AG04450 (cell line): ENCODE measurements at regions not wholly inside any gene's neighbourhood (a gene's known extent, or its start where the extent isn't known, plus 50 kb on each side); places are given as distances from the start of the nearest gene placed in this dataset.

Experiments used
- CTCF ChIA-PET: fragments of 300-600, 350-600 bp; formaldehyde crosslinking; extraction: SDS; loops from one replicate; lab custom pipeline; 2022; ENCODE audit warnings: antibody characterized with exemption, inconsistent platforms; lab: Charles Lee
- POLR2A ChIA-PET: fragments of 350-600 bp; formaldehyde crosslinking; extraction: SDS; loops from one replicate; lab custom pipeline; 2021; ENCODE audit warnings: antibody characterized with exemption, inconsistent platforms; lab: Yijun Ruan, JAX
- DNase-seq: peaks from one replicate; pipeline ENCODE4 v3.0.0-alpha.2; 2011; ENCODE audit warnings: low read depth, low spot score
- H3K27ac ChIP-seq: one replicate; pipeline ENCODE4 v1.5.1; 2012; ENCODE audit warnings: low read depth, low read length, control low read depth
- H3K27me3 ChIP-seq: one replicate; pipeline ENCODE4 v1.6.0; 2012; ENCODE audit warnings: low read length; ENCODE audit not compliant: control insufficient read depth, insufficient read depth
- H3K4me3 ChIP-seq: 2 replicates; pipeline ENCODE4 v1.5.1; 2011; ENCODE audit warnings: mild to moderate bottlenecking, low read depth, low read length, control low read depth
- H3K9me3 ChIP-seq: 2 replicates; pipeline ENCODE4 v1.5.1; 2012; ENCODE audit warnings: low read length; ENCODE audit not compliant: control insufficient read depth, insufficient read depth
- TF ChIP-seq, protein P1 (sequence below): IDR thresholded peaks from 2 replicates; pipeline ENCODE4 v1.5.1; 2011; ENCODE audit warnings: low read depth, low read length, control low read depth, inconsistent platforms

DNA sequence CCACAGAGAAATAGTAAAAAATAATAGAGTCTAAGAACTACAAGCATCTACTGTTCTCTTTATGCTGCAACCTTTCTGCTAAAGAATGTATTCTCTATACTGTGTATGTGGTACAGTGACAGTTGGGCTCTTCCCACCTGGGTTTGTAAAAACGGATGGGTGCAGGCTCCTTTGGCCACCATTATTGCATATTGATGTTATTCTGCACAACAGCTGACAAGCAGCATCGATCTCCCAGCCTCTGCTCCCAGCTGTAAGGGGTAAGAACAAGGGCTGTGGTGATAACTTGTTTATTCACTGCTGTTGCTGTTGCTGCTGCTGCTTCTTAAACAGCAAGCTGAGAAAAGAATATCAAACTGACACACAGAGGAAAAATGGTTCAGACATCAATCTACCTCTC is 56.1 kb downstream of the KCNRG start:
- CTCF ChIA-PET: no interaction called here
- H3K27me3 ChIP-seq: no peaks in the 10 kb centered on the region

DNA sequence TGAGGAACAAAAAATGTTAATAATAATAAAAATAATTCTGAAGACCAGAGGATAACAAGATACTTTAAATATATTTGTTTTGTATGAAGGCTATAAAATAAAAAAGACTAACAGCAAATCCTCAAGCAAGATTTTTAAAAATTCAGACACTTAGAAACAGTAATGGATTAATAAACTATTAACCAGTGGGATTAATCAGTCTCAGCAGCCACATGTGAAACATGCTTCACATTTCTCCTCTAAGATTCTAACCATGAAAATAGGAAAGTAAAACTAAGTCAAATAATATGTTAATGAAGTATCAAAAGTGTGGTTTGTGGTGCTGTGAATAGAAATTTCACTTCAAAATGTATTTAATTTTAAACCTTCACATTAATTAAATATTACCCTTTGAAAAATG is 57.4 kb downstream of the KCNRG start:
- TF ChIP-seq, protein P1, sequence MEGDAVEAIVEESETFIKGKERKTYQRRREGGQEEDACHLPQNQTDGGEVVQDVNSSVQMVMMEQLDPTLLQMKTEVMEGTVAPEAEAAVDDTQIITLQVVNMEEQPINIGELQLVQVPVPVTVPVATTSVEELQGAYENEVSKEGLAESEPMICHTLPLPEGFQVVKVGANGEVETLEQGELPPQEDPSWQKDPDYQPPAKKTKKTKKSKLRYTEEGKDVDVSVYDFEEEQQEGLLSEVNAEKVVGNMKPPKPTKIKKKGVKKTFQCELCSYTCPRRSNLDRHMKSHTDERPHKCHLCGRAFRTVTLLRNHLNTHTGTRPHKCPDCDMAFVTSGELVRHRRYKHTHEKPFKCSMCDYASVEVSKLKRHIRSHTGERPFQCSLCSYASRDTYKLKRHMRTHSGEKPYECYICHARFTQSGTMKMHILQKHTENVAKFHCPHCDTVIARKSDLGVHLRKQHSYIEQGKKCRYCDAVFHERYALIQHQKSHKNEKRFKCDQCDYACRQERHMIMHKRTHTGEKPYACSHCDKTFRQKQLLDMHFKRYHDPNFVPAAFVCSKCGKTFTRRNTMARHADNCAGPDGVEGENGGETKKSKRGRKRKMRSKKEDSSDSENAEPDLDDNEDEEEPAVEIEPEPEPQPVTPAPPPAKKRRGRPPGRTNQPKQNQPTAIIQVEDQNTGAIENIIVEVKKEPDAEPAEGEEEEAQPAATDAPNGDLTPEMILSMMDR: no peak
- CTCF ChIA-PET: interaction anchor here (1.3 to 1.6 kb wide), 2 partner anchors 75 to 96 kb away, joined by 4 read pairs; no protein-coding TSS in a partner anchor
- H3K27me3 ChIP-seq: no peaks in the 10 kb centered on the region

More for the DNA sequence above, 56.1 kb downstream of the KCNRG start:
- Histone ChIP-seq H3K9me3 (no peaks in the 10 kb centered on the region), H3K4me3 (peak overlapping the region; percentile 11; the same call in 1 of the 2 replicates), H3K27ac (no peak overlapping the region)
- TF ChIP-seq, protein P1: no peak
- no peak for DNase-seq
- POLR2A ChIA-PET: no interaction called here

DNA sequence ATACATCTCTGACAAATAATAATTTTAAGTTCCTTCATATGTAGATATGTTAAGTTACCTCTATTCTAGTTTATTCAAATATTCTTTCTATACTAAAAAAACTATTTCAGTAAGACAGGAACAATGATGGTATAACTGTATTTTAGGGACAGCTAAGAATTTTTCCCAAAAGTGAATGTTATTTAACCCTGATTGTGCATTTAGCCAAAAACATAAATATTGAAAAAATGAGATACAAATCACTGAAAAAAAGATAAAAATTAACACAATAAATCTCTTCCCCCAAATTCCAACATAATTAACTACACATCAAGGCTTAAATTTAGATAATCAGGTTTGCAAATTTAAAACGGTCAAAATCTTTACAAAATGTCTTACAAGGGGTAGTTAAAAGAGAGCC is 58.1 kb downstream of the KCNRG start:
- Histone ChIP-seq H3K27me3 (no peaks in the 10 kb centered on the region), H3K4me3 (no peak overlapping the region), H3K27ac (no peak overlapping the region), H3K9me3 (no peaks in the 10 kb centered on the region)
- ChIA-PET POLR2A (no interaction called here), CTCF (interaction anchor here (1.3 to 1.6 kb wide), 2 partner anchors 76 to 97 kb away, joined by 4 read pairs; no protein-coding TSS in a partner anchor)
- TF ChIP-seq, protein P1: no peak
- DNase-seq: no peak

More for the DNA sequence above, 57.4 kb downstream of the KCNRG start:
- POLR2A ChIA-PET: no interaction called here
- no peak for DNase-seq
- H3K27ac ChIP-seq: no peak overlapping the region
- H3K4me3 ChIP-seq: no peak overlapping the region
- no peaks in the 10 kb centered on the region for H3K9me3 ChIP-seq

DNA sequence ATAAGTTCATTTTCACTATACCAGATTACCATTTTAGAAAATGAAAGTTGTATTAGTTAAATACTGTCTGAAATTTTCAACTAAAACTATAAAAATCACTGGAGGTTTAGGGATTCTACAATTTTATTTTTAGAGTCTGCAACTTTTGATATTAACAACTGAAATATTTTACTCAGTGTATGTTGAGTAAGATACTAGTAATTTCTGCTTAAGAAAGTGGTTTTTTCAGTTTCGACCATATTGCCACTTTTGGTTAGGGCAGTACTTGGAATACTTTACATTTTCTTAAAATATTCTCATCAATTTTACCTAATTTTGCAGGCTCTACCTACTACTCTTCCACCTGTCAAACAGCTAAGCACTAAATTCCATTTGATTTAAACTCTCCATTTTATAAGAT is 59.6 kb downstream of the KCNRG start:
- no peaks in the 10 kb centered on the region for H3K9me3 ChIP-seq
- H3K27ac ChIP-seq: no peak overlapping the region
- H3K27me3 ChIP-seq: no peaks in the 10 kb centered on the region
- CTCF ChIA-PET: interaction anchor here (2.2 kb wide), 1 partner anchor 77 kb away, joined by 11 read pairs; the partner anchor contains the start of gene TRIM13
- TF ChIP-seq, protein P1: no peak
- H3K4me3 ChIP-seq: no peak overlapping the region
- no peak for DNase-seq
- POLR2A ChIA-PET: interaction anchor here (2.1 kb wide), 1 partner anchor 77 kb away, joined by 18 read pairs; the partner anchor contains the start of gene TRIM13

DNA sequence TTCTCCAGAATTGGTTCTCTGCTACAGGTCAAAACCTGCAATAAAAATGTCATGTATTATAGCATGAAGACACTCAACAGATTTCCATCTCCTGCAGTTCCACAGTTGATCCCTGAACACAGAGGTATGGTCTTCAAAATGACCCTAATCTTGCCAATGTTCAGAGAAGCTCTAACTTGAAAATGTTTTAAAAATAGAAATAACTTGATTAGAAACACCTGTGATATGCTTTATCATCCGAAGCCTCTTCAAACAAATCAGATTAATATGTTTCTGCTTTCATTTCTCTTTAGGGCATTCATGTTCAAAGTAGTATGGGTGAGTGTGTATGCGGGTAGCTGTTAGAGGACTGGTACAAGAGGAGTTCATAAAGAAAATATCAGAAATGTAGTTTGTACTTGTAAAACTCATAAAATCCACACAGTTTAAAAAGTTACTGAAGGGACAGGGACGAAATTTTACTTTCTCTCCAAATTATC is 60.4 kb downstream of the KCNRG start:
- DNase-seq: no peak
- H3K4me3 ChIP-seq: no peak overlapping the region
- TF ChIP-seq, protein P1: no peak

More for the DNA sequence above, 60.4 kb downstream of the KCNRG start:
- Histone ChIP-seq H3K27ac (no peak overlapping the region), H3K27me3 (no peaks in the 10 kb centered on the region), H3K9me3 (no peaks in the 10 kb centered on the region)
- POLR2A ChIA-PET: interaction anchor here (2.1 kb wide), 1 partner anchor 78 kb away, joined by 18 read pairs; the partner anchor contains the start of gene TRIM13
- CTCF ChIA-PET: interaction anchor here (0.6 to 2.2 kb wide), 3 partner anchors 8 to 389 kb away, joined by 4 to 11 read pairs (median 4); partner anchors contain the start of gene TRIM13
